ENCODE measurements at regions not wholly inside any gene's neighbourhood (a gene's known extent, or its start where the extent isn't known, plus 50 kb on each side); places are given as distances from the start of the nearest gene placed in this dataset.

GRCh38 chrX:65879977-65880799 is 159.7 kb downstream of the VSIG4 start:
- TF ChIP-seq POLR2A (IDR thresholded peaks at IDR 0.05; ENCODE audit: low read depth, low read length) = no peak
- no peak for TF ChIP-seq CTCF (IDR thresholded peaks at IDR 0.05; ENCODE audit: extremely low read depth in 1 of 2, insufficient read depth in 1 of 2, low read depth in 1 of 2, low read length in 2 of 2)
